ENCODE measurements at regions not wholly inside any gene's neighbourhood (a gene's known extent, or its start where the extent isn't known, plus 50 kb on each side); places are given as distances from the start of the nearest gene placed in this dataset.

DNA sequence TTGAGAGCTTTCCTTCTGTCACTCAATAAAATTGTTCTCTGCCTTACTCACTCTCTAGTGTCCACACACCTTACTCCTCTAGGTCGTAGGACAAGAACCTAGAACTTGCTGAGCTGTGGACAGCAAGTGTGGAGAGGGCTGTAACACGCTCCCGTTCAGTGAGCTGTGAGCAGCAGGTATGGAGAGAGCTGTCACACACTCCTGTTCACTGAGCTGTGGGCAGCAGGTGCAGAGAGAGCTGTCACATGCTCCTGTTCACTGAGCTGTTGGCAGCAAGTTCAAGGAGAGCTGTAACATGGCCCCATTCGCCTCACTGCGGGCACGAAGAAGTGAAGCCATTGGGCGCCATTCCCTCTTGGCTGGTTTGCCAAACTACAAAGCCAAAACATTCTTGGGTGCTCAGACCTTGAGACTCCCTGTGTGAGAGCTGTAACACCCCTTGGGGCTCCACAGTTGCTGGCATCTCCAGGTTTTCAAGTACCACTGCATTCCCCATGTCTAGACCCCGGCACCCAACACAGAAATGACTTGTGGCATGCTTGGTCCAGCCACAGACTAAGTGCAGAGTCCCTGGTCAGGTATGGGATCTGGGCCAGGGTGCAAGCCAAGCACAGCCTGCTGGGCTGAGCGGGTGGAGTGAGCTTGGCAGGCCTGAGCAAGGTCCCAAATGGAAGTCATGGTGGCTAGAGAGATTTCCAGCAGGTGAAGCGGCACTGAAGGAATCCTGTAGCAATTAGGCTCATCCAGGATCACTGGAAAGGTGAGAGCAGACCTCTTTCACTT is 608.0 kb upstream of the CDH8 start:
- TF ChIP-seq, protein P1, sequence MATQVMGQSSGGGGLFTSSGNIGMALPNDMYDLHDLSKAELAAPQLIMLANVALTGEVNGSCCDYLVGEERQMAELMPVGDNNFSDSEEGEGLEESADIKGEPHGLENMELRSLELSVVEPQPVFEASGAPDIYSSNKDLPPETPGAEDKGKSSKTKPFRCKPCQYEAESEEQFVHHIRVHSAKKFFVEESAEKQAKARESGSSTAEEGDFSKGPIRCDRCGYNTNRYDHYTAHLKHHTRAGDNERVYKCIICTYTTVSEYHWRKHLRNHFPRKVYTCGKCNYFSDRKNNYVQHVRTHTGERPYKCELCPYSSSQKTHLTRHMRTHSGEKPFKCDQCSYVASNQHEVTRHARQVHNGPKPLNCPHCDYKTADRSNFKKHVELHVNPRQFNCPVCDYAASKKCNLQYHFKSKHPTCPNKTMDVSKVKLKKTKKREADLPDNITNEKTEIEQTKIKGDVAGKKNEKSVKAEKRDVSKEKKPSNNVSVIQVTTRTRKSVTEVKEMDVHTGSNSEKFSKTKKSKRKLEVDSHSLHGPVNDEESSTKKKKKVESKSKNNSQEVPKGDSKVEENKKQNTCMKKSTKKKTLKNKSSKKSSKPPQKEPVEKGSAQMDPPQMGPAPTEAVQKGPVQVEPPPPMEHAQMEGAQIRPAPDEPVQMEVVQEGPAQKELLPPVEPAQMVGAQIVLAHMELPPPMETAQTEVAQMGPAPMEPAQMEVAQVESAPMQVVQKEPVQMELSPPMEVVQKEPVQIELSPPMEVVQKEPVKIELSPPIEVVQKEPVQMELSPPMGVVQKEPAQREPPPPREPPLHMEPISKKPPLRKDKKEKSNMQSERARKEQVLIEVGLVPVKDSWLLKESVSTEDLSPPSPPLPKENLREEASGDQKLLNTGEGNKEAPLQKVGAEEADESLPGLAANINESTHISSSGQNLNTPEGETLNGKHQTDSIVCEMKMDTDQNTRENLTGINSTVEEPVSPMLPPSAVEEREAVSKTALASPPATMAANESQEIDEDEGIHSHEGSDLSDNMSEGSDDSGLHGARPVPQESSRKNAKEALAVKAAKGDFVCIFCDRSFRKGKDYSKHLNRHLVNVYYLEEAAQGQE (IDR thresholded peaks at IDR 0.05; ENCODE audit: insufficient read depth in 1 of 2, low read depth in 2 of 2, low read length in 1 of 2) = no peak
- TF ChIP-seq POLR2AphosphoS5 (IDR thresholded peaks at IDR 0.05; ENCODE audit: low read depth, low read length) (no peak), SIN3A (IDR thresholded peaks at IDR 0.05; ENCODE audit: borderline replicate concordance, insufficient read depth, low read depth, low read length) (no peak), TCF7L2 (IDR thresholded peaks at IDR 0.05; ENCODE audit: low read depth, low read length) (no peak)
- TF ChIP-seq, protein P2, sequence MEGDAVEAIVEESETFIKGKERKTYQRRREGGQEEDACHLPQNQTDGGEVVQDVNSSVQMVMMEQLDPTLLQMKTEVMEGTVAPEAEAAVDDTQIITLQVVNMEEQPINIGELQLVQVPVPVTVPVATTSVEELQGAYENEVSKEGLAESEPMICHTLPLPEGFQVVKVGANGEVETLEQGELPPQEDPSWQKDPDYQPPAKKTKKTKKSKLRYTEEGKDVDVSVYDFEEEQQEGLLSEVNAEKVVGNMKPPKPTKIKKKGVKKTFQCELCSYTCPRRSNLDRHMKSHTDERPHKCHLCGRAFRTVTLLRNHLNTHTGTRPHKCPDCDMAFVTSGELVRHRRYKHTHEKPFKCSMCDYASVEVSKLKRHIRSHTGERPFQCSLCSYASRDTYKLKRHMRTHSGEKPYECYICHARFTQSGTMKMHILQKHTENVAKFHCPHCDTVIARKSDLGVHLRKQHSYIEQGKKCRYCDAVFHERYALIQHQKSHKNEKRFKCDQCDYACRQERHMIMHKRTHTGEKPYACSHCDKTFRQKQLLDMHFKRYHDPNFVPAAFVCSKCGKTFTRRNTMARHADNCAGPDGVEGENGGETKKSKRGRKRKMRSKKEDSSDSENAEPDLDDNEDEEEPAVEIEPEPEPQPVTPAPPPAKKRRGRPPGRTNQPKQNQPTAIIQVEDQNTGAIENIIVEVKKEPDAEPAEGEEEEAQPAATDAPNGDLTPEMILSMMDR (IDR thresholded peaks at IDR 0.05) = no peak
